ENCODE measurements at regions not wholly inside any gene's neighbourhood (a gene's known extent, or its start where the extent isn't known, plus 50 kb on each side); places are given as distances from the start of the nearest gene placed in this dataset.

- no peaks in the 10 kb centered on the region for H3K9me3 ChIP-seq (ENCODE audit: control insufficient read depth, low read length, poor library complexity, severe bottlenecking)
- Mint-ChIP-seq H3K27ac (no peak overlapping the region), H3K4me3 (no peak overlapping the region), H3K27me3 (peaks cover 4% of the 10 kb centered on the region), H3K36me3 (ENCODE audit: low read depth) (peaks cover 3% of the 10 kb centered on the region), H3K4me1 (no peaks in the 10 kb centered on the region)
- DNase-seq = no peak
- no peak for ATAC-seq
Observed at GRCh38 chr13:111941845-111942447, 125.0 kb upstream of the SOX1 start.

GRCh38 chr13:111943229-111943795, 123.6 kb upstream of the SOX1 start:
- no peak for DNase-seq
- no peak for ATAC-seq
- Mint-ChIP-seq H3K4me3 (no peak overlapping the region), H3K27me3 (no peaks in the 10 kb centered on the region), H3K36me3 (ENCODE audit: low read depth) (peaks cover 3% of the 10 kb centered on the region), H3K4me1 (no peaks in the 10 kb centered on the region), H3K27ac (no peak overlapping the region)
- H3K9me3 ChIP-seq (ENCODE audit: control insufficient read depth, low read length, poor library complexity, severe bottlenecking) = no peaks in the 10 kb centered on the region

- Mint-ChIP-seq H3K27me3 (no peaks in the 10 kb centered on the region), H3K4me3 (no peak overlapping the region), H3K4me1 (no peaks in the 10 kb centered on the region), H3K36me3 (ENCODE audit: low read depth) (peaks cover 3% of the 10 kb centered on the region), H3K27ac (no peak overlapping the region)
- peak; percentile 21 for ATAC-seq
- DNase-seq = no peak
- H3K9me3 ChIP-seq (ENCODE audit: control insufficient read depth, low read length, poor library complexity, severe bottlenecking) = no peaks in the 10 kb centered on the region
Observed at GRCh38 chr13:111944171-111944583, 122.8 kb upstream of the SOX1 start.

- Mint-ChIP-seq H3K27me3 (no peaks in the 10 kb centered on the region), H3K4me1 (no peaks in the 10 kb centered on the region), H3K27ac (no peak overlapping the region), H3K36me3 (ENCODE audit: low read depth) (peaks cover under 1% of the 10 kb centered on the region), H3K4me3 (no peak overlapping the region)
- H3K9me3 ChIP-seq (ENCODE audit: control insufficient read depth, low read length, poor library complexity, severe bottlenecking) = no peaks in the 10 kb centered on the region
- ATAC-seq (no peak), DNase-seq (no peak)
Observed at GRCh38 chr13:111945086-111945485, 121.9 kb upstream of the SOX1 start.

GRCh38 chr13:111946214-111946613, 120.7 kb upstream of the SOX1 start:
- H3K27me3 Mint-ChIP-seq = no peaks in the 10 kb centered on the region
- no peak overlapping the region for H3K27ac Mint-ChIP-seq
- no peaks in the 10 kb centered on the region for H3K9me3 ChIP-seq (ENCODE audit: control insufficient read depth, low read length, poor library complexity, severe bottlenecking)
- DNase-seq (no peak), ATAC-seq (no peak)
- H3K4me3 Mint-ChIP-seq = no peak overlapping the region
- no peaks in the 10 kb centered on the region for H3K36me3 Mint-ChIP-seq (ENCODE audit: low read depth)
- H3K4me1 Mint-ChIP-seq = no peaks in the 10 kb centered on the region

GRCh38 chr13:111947026-111947810, 119.7 kb upstream of the SOX1 start:
- H3K27ac Mint-ChIP-seq = no peak overlapping the region
- ATAC-seq (no peak), DNase-seq (no peak)

GRCh38 chr13:111947876-111948275, 119.1 kb upstream of the SOX1 start:
- Mint-ChIP-seq H3K36me3 (ENCODE audit: low read depth) (no peaks in the 10 kb centered on the region), H3K4me1 (no peaks in the 10 kb centered on the region), H3K4me3 (no peak overlapping the region), H3K27me3 (no peaks in the 10 kb centered on the region), H3K27ac (no peak overlapping the region)
- H3K9me3 ChIP-seq (ENCODE audit: control insufficient read depth, low read length, poor library complexity, severe bottlenecking) = no peaks in the 10 kb centered on the region
- DNase-seq = no peak
- no peak for ATAC-seq

More at GRCh38 chr13:111947026-111947810, 119.7 kb upstream of the SOX1 start:
- H3K36me3 Mint-ChIP-seq (ENCODE audit: low read depth) = no peaks in the 10 kb centered on the region
- no peaks in the 10 kb centered on the region for H3K4me1 Mint-ChIP-seq
- H3K4me3 Mint-ChIP-seq = no peak overlapping the region
- H3K27me3 Mint-ChIP-seq = no peaks in the 10 kb centered on the region
- H3K9me3 ChIP-seq (ENCODE audit: control insufficient read depth, low read length, poor library complexity, severe bottlenecking) = no peaks in the 10 kb centered on the region

- DNase-seq = no peak
- no peaks in the 10 kb centered on the region for H3K9me3 ChIP-seq (ENCODE audit: control insufficient read depth, low read length, poor library complexity, severe bottlenecking)
- Mint-ChIP-seq H3K27me3 (no peaks in the 10 kb centered on the region), H3K27ac (no peak overlapping the region), H3K4me3 (no peak overlapping the region), H3K4me1 (no peaks in the 10 kb centered on the region), H3K36me3 (ENCODE audit: low read depth) (no peaks in the 10 kb centered on the region)
- ATAC-seq = no peak
Observed at GRCh38 chr13:111948281-111948680, 118.7 kb upstream of the SOX1 start.

GRCh38 chr13:111948811-111949210, 118.1 kb upstream of the SOX1 start:
- H3K27me3 Mint-ChIP-seq = no peaks in the 10 kb centered on the region
- H3K27ac Mint-ChIP-seq = no peak overlapping the region
- DNase-seq (no peak), ATAC-seq (no peak)
- H3K36me3 Mint-ChIP-seq (ENCODE audit: low read depth) = no peaks in the 10 kb centered on the region
- no peaks in the 10 kb centered on the region for H3K4me1 Mint-ChIP-seq
- no peaks in the 10 kb centered on the region for H3K9me3 ChIP-seq (ENCODE audit: control insufficient read depth, low read length, poor library complexity, severe bottlenecking)
- H3K4me3 Mint-ChIP-seq = no peak overlapping the region

- Mint-ChIP-seq H3K4me3 (no peak overlapping the region), H3K27ac (no peak overlapping the region), H3K4me1 (no peaks in the 10 kb centered on the region), H3K27me3 (no peaks in the 10 kb centered on the region), H3K36me3 (ENCODE audit: low read depth) (no peaks in the 10 kb centered on the region)
- ATAC-seq = no peak
- no peak for DNase-seq
- H3K9me3 ChIP-seq (ENCODE audit: control insufficient read depth, low read length, poor library complexity, severe bottlenecking) = no peaks in the 10 kb centered on the region
Observed at GRCh38 chr13:111949311-111949710, 117.6 kb upstream of the SOX1 start.

GRCh38 chr13:111950697-111951096, 116.3 kb upstream of the SOX1 start:
- Mint-ChIP-seq H3K36me3 (ENCODE audit: low read depth) (no peaks in the 10 kb centered on the region), H3K27me3 (no peaks in the 10 kb centered on the region), H3K27ac (no peak overlapping the region), H3K4me3 (no peak overlapping the region), H3K4me1 (no peaks in the 10 kb centered on the region)
- no peaks in the 10 kb centered on the region for H3K9me3 ChIP-seq (ENCODE audit: control insufficient read depth, low read length, poor library complexity, severe bottlenecking)
- DNase-seq (no peak), ATAC-seq (no peak)

- Mint-ChIP-seq H3K27ac (no peak overlapping the region), H3K27me3 (no peaks in the 10 kb centered on the region), H3K4me1 (no peaks in the 10 kb centered on the region), H3K4me3 (no peak overlapping the region), H3K36me3 (ENCODE audit: low read depth) (no peaks in the 10 kb centered on the region)
- ATAC-seq (no peak), DNase-seq (no peak)
- H3K9me3 ChIP-seq (ENCODE audit: control insufficient read depth, low read length, poor library complexity, severe bottlenecking) = no peaks in the 10 kb centered on the region
Observed at GRCh38 chr13:111952032-111952431, 114.9 kb upstream of the SOX1 start.

- no peak overlapping the region for H3K4me3 Mint-ChIP-seq
- DNase-seq = no peak
- no peaks in the 10 kb centered on the region for H3K9me3 ChIP-seq (ENCODE audit: control insufficient read depth, low read length, poor library complexity, severe bottlenecking)
- H3K36me3 Mint-ChIP-seq (ENCODE audit: low read depth) = no peaks in the 10 kb centered on the region
- no peak for ATAC-seq
- no peaks in the 10 kb centered on the region for H3K27me3 Mint-ChIP-seq
- H3K4me1 Mint-ChIP-seq = no peaks in the 10 kb centered on the region
- no peak overlapping the region for H3K27ac Mint-ChIP-seq
Observed at GRCh38 chr13:111952814-111953213, 114.1 kb upstream of the SOX1 start.

All from T-helper 17 cell (primary cell).